GM12872 (cell line): ENCODE measurements at regions not wholly inside any gene's neighbourhood (a gene's known extent, or its start where the extent isn't known, plus 50 kb on each side); places are given as distances from the start of the nearest gene placed in this dataset.

Experiments
- CTCF ChIP-seq: IDR thresholded peaks from 3 replicates; pipeline ENCODE4 v1.5.1; 2011; ENCODE audit warnings: low read depth, mild to moderate bottlenecking, low read length, moderate library complexity; ENCODE audit not compliant: insufficient read depth

GRCh38 chr11:13080861-13081260 is 71.7 kb downstream of the RASSF10 start:
- TF ChIP-seq CTCF = no peak

- TF ChIP-seq CTCF = no peak
These were observed 73.5 kb downstream of the RASSF10 start for GRCh38 chr11:13082588-13082987.

GRCh38 chr11:13090228-13090708 is 81.2 kb downstream of the RASSF10 start:
- TF ChIP-seq CTCF = no peak

GRCh38 chr11:13091373-13091772 is 82.3 kb downstream of the RASSF10 start:
- TF ChIP-seq CTCF = no peak

GRCh38 chr11:13091804-13092203 is 82.7 kb downstream of the RASSF10 start:
- TF ChIP-seq CTCF = no peak

GRCh38 chr11:13094930-13095687 is 86.0 kb downstream of the RASSF10 start:
- TF ChIP-seq CTCF = no peak

GRCh38 chr11:13098063-13098462 is 88.9 kb downstream of the RASSF10 start:
- no peak for TF ChIP-seq CTCF
